ENCODE measurements at regions not wholly inside any gene's neighbourhood (a gene's known extent, or its start where the extent isn't known, plus 50 kb on each side); places are given as distances from the start of the nearest gene placed in this dataset.
"Not testable (repeated sequence)": the region's sequence is repeated elsewhere in the genome, so short reads cannot be mapped to it uniquely, and the experiment has no call there.

DNA sequence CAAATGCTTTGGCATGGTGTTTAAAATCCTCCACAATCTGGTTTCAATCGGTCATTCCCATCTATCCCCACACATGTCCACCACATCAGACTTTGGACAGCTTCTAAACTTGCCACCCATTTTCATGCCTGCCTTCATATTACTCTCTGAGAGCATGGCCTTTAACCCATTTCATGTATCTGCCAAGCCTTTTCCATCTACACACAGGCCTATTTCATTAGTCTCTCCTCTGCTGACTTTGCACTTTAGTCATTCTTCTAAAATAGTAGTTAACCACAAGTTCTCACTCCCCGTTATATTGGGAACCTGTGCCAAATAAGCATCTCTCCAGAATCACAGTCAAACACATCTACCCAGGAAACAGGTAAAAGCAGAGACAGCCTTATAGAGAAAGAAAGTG, 142.2 kb downstream of the MZT1 start:
- no peak for DNase-seq (ENCODE audit: low spot score)

- DNase-seq (ENCODE audit: low spot score): no peak
Measured at GRCh38 chr13:72571191-72571590, 156.2 kb downstream of the MZT1 start.

GRCh38 chr13:72570019-72570418, 157.4 kb downstream of the MZT1 start:
- DNase-seq (ENCODE audit: low spot score): no peak

DNA sequence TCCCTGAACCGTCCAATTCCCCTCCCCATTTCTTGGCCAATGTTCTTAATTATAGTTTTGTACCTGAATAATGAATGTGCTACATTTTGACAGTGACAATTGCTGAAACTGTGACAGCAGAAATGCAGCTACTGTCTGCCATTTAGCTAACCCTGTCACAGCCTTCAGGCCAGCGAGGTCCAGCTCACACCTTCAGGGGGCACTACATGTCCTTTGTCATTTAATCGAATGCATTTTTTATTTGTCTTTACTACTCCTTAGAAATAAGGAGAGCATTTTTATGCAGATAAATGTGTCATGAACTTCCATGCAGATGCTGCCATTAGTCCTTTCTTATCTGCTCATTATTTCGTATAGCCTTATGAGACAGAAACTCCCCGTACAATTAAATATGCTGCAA, 159.9 kb downstream of the MZT1 start:
- DNase-seq (ENCODE audit: low spot score): no peak

GRCh38 chr13:72566526-72566925, 160.9 kb downstream of the MZT1 start:
- no peak for DNase-seq (ENCODE audit: low spot score)

- DNase-seq (ENCODE audit: low spot score): no peak
Measured at GRCh38 chr13:72565893-72566292, 161.5 kb downstream of the MZT1 start.

- DNase-seq (ENCODE audit: low spot score): no peak
Measured at GRCh38 chr13:72562686-72563085, 164.7 kb downstream of the MZT1 start.

GRCh38 chr13:72561791-72562190, 165.6 kb downstream of the MZT1 start:
- no peak for DNase-seq (ENCODE audit: low spot score)

GRCh38 chr13:72559716-72560115, 167.7 kb downstream of the MZT1 start:
- DNase-seq (ENCODE audit: low spot score): no peak

- no peak for DNase-seq (ENCODE audit: low spot score)
Measured at GRCh38 chr13:72556945-72557344, 170.5 kb downstream of the MZT1 start.

- no peak for DNase-seq (ENCODE audit: low spot score)
Measured at GRCh38 chr13:72555601-72556000, 171.8 kb downstream of the MZT1 start.

- no peak for DNase-seq (ENCODE audit: low spot score)
Measured at GRCh38 chr13:72552731-72553130, 174.7 kb downstream of the MZT1 start.

DNA sequence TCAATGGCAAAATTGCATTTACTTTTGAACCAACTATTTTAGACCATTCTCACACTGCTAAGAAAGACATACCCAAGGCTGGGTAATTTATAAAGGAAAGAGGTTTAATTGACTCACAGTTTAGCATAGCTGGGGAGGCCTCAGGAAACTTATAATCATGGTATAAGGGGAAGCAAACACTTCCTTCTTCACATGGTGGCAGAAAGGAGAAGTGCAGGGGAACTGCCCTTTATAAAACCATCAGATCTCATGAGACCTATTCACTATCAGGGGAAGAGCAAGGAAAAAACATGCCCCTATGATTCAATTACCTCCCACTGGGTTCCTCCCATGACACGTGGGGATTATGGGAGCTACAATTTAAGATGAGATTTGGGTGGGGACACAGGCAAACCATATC, 181.5 kb downstream of the MZT1 start:
- DNase-seq (ENCODE audit: low spot score): not testable (repeated sequence)

DNA sequence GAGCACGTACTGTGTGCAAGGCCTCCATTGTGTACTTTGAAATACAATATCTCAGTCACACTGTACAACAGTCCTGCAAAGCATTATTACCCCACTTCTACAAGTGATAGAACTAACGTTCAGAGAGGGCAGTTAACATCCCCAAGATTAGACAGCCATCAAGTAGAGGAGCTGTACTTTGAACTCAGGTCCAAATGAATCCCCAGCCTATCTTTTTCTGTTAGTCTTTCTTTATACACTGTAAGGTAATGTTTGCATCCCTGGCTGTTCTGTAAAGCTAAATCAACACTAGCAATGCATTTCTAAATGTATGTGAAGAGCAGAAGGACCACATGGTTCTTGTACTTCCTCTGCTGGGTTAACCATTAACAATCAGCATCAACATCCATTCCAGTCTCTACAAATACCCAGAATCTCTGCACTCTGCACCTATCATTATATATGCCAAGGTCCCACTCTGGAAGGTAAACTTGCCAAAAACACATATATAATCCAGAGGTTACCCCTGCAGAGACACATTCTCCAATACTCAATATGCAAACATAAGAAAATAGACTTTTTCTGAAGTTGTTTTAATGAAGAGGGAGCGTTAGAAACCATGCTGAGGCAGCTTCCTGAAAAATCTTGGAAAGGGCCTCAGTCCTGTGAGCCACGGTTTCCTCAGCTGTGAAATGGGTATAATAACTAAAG, 182.3 kb downstream of the MZT1 start:
- DNase-seq (ENCODE audit: low spot score): no peak

DNA sequence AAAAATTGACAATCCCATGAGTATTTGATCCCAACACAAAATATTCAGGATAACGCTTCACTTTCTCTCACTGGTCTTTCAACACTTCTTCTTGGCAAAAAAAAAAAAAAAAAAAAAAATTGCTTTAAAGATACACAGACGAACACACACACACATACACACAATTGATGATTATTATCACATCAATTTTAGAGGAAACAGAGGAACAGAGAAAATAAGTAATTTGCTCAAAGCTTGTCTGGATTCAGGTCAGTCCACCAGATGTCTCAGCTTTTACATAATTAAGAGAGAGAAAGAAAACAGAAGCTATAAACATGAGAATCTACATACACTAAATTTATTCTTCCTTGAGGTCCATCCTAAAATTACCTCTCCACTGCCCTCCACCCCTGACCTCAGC, 183.4 kb downstream of the MZT1 start:
- no peak for DNase-seq (ENCODE audit: low spot score)

DNA sequence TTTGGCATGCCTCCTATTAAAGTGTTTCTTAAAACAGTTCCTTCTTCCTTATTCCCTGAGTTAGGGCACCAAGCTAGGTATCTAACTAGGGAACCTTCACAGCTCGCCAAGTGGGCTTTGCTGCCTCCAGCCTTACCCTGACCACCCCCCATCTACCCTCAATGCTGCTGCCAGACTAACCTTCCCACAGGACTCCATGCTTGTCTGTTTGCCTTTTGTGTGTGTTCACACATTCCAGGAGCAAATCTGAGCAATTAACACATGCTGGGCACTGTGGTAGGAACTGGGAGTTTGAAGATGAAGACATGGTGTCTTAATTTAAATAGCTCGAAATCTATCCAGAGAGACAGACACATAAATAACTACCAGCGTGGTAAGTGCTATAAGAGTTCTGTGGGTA, 185.2 kb downstream of the MZT1 start:
- DNase-seq (ENCODE audit: low spot score): no peak

- DNase-seq (ENCODE audit: low spot score): no peak
Measured at GRCh38 chr13:72541674-72542073, 185.8 kb downstream of the MZT1 start.

DNA sequence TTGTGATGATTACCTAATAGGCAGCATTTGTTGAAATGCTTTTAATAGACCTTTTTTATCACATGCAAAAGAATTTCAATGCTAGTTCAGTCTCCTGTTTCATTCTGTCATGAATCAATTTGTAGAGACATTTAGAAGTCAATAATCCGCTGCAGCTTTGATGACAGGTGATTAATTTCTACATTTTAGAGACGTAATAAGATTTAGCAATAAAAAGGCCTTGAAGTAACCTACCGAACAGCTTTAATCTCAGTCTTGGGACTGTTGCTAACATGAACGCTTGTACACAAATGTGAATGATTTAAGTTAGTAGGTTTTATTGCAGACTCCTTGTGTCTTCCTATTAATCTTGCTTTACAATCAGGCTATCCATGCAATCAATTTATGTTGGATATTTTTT, 186.5 kb downstream of the MZT1 start:
- DNase-seq (ENCODE audit: low spot score): no peak

- DNase-seq (ENCODE audit: low spot score): no peak
Measured at GRCh38 chr13:72539925-72540324, 187.5 kb downstream of the MZT1 start.

DNA sequence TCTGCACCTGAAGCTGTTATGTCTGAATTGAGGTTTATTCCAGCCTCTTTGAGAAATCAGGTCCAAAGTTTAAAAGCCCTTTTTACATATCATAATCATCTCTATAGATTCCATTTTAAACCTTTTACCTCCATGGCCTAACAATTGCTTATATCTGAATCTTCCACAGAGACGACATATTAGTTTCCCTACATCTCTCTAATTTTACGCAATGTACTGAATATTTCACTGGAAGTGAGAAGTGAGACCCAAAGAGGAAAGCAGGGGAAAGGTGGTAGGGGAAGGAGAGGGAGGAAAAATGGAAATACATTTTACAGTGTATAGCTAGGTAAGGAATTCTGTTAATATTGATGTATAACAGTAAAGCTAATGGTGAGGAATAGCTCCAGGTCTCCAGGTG, 189.6 kb downstream of the MZT1 start:
- no peak for DNase-seq (ENCODE audit: low spot score)

GRCh38 chr13:72537395-72537780, 190.0 kb downstream of the MZT1 start:
- DNase-seq (ENCODE audit: low spot score): no peak

DNA sequence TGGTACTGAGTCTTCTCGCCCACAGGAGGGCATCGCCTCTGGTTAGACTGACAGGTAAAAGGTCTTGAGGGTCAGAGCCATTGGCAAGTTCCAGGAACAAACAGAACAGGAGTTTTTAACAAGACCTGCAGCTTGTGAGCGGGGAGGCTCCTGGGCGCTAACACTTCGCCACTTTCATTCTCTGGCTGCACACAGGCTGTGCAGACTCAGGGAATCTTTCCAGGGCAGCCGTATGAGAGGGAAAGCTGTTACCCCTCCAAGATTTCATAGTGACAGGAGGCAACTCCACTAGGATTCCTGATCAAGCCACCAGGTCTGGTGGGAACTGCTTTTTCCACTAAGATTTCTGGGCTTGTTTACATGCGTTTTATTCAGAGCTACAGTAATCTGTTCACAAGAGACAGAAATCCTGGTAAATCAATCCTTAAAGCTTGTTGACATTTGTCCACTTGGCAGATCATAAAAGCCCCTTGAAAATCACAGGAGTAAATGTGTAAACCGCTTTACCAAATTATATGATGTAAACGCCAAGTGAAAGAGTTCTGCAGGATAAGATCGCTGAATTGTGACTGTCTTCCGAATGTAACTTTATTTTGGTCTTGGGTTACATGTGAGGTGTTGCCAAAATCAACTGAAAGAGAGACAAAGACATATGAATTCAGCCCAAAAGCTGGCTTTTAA, 190.6 kb downstream of the MZT1 start:
- DNase-seq (ENCODE audit: low spot score): no peak

GRCh38 chr13:72534951-72535640, 192.3 kb downstream of the MZT1 start:
- DNase-seq (ENCODE audit: low spot score): no peak
